Pancreas (tissue), 10 donors: ENCODE measurements at regions not wholly inside any gene's neighbourhood (a gene's known extent, or its start where the extent isn't known, plus 50 kb on each side); places are given as distances from the start of the nearest gene placed in this dataset.

Source experiments
- ATAC-seq, 4 donors: fragments of 200-7000 bp; cut with Tn5 transposase; one replicate each; pipeline versions ENCODE4 v1.8.0 to v1.9.1; 2020; ENCODE audit warnings: mild to moderate bottlenecking in 4 of 4, moderate library complexity in 4 of 4
- DNase-seq, 6 donors: peaks; one replicate each; pipeline ENCODE4 v3.0.0-alpha.2; 2020
- FAIRE-seq: peaks from 2 replicates; lab custom pipeline; 2012; peaks lifted over from hg19 to GRCh38; lab: Jason Lieb, UNC
- H3K27ac ChIP-seq, 4 donors: fragments of 200-600 bp; sonication (generic); 1 replicate in 3 of 4; 2 replicates in 1 of 4; pipeline versions ENCODE4 v1.5.0 to v1.8.0; 2020
- H3K27me3 ChIP-seq, 4 donors: fragments of 200-600 bp; one replicate each; pipeline ENCODE4 v1.8.0; 2021
- H3K36me3 ChIP-seq, 3 donors: fragments of 200-600 bp; sonication (generic) in 1 of 3; one replicate each; pipeline versions ENCODE4 v1.5.0 to v1.8.0; 2020 to 2021
- H3K4me1 ChIP-seq, 3 donors: fragments of 200-600 bp; one replicate each; pipeline ENCODE4 v1.8.0; 2021
- H3K4me3 ChIP-seq, 4 donors: fragments of 200-600 bp; sonication (generic) in 2 of 4; one replicate each; pipeline versions ENCODE4 v1.5.0 to v1.8.0; 2020 to 2021
- H3K9me3 ChIP-seq, 4 donors: fragments of 200-600 bp; one replicate each; pipeline ENCODE4 v1.8.0; 2021
- CTCF ChIP-seq, 4 donors: fragments of 200-600 bp; sonication (generic) in 3 of 4; IDR thresholded peaks; one replicate each; pipeline versions ENCODE4 v1.5.0 to v1.8.0; 2021; ENCODE audit warnings: antibody characterized with exemption in 4 of 4
- WGBS, 2 donors: extraction: QIAGEN DNeasy Blood & Tissue Kit; methylation state at CpG; one replicate each; pipeline ENCODE4 v1.1.7; 2013; 5-methylcytosine and 5-hydroxymethylcytosine counted together
- intact Hi-C, 3 donors: fragments of 100-400 bp; cut with DNase I; formaldehyde crosslinking; loops; one replicate each; pipeline versions ENCODE4 v1.11.1 to v1.14.2; 2022
- donor health status: healthy with polysubstance abuse.
- donor health status: DM: no; HTN: no; CAD: no; lungs with moderate emphysema.
- donor health status: DM: no; HTN: no; CAD: no.
- donor health status: control.
- donor health status: control.
- donor health status: Bipolar disorder and iron deficiency.
- donor health status: DM: yes; HTN: yes; CAD: no.
- donor health status: DM: no; HTN: no; CAD: no.
- donor health status: DM: no; HTN: no; CAD: no.
- donor health status: DM: yes; HTN: yes; CAD: no.

DNA sequence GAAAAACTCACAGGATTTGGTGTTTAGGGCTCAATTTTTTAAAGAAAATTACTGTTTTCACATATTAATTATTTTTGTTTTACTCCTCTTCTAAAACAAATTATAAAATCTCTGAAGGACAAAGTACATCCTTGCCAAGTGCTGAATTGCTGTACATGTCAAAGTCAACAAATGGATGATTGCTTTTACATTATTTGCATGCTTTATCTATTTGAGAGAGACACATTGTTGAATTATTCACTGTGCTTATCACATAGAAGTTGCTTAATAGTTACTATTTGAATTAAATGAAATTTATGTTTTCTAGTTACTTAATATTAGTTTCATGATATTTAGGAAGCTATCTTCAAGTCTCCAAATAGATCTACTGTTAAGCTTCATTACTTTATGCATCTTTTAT is 318.6 kb upstream of the PTCHD4 start:
- ATAC-seq (no peak), DNase-seq (no peak), FAIRE-seq (no peak)
- Histone ChIP-seq H3K4me1 (no peaks in the 10 kb centered on the region), H3K27ac (no peak overlapping the region), H3K27me3 (no peaks in the 10 kb centered on the region), H3K4me3 (no peak overlapping the region), H3K9me3 (no peaks in the 10 kb centered on the region), H3K36me3 (no peaks in the 10 kb centered on the region)
- intact Hi-C loops, result no loop called here
- TF ChIP-seq CTCF (IDR thresholded peaks at IDR 0.05), result no peak

GRCh38 chr6:48429021-48429420 is 318.0 kb upstream of the PTCHD4 start:
- FAIRE-seq (no peak), ATAC-seq (no peak), DNase-seq (no peak)
- H3K4me1 ChIP-seq, result no peaks in the 10 kb centered on the region
- no peak for TF ChIP-seq CTCF (IDR thresholded peaks at IDR 0.05)
- H3K4me3 ChIP-seq, result no peak overlapping the region
- intact Hi-C loops, result no loop called here
- H3K27ac ChIP-seq, result no peak overlapping the region
- no peaks in the 10 kb centered on the region for H3K27me3 ChIP-seq
- H3K9me3 ChIP-seq, result no peaks in the 10 kb centered on the region
- H3K36me3 ChIP-seq, result no peaks in the 10 kb centered on the region

DNA sequence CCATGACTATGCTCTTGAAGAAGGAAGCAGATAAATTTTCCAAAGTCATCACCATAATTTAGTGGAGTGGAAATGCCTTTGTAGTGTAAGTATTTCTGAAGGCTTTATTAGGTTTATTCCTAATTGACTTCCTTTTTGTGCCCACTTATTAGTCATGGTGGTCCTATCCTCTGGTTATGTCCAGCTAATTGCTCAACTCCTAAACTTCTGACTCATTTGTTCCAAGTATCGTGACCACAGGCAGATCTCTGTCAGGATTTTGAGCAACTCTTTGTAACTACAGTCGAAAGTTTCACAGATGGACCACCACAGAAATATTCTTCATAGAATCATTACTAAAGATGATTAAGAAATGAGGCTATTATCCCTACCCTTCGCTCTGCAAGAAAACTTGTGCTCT is 315.6 kb upstream of the PTCHD4 start:
- Histone ChIP-seq H3K9me3 (no peaks in the 10 kb centered on the region), H3K36me3 (no peaks in the 10 kb centered on the region), H3K4me1 (no peaks in the 10 kb centered on the region), H3K27ac (no peak overlapping the region), H3K4me3 (no peak overlapping the region), H3K27me3 (no peaks in the 10 kb centered on the region)
- DNase-seq (no peak), ATAC-seq (no peak), FAIRE-seq (no peak)
- TF ChIP-seq CTCF (IDR thresholded peaks at IDR 0.05), result no peak
- 58 to 73% methylated on average over 3 of the region's 3 CpGs for WGBS, 2 donors
- intact Hi-C loops, result no loop called here

DNA sequence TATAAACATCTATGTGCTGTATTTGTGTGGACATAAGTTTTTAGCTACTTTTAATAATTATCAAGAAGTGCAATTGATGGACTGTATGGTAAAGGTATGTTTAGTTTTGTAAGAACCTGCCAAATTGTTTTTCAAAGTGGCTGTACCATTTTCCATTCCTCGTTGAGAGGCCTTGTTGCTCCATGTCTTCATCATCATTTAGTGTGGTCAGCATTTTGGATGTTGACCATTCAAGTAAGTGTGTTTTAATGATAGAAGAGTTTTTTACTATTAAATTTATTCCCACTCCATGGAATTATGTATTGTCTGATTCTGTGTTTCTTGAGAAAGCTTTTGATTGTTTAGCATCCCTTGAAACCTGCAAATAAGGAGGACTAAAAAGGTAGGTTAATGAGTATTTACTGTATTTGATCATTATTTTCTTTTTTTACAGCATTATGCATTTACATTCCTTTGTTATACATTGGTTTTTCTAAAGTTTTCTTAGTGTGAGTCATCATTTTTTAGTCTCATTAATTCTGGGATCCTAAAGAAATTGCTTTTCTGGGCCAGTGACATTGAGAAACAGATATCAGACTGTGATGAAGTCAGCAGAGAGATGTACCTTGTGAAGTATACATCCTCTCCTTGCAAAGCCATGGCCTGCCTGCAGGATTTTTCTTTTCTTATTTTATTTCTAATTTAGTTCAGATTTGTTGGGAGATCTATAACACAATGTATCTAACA is 312.8 kb upstream of the PTCHD4 start:
- Histone ChIP-seq H3K9me3 (no peaks in the 10 kb centered on the region), H3K4me3 (no peak overlapping the region), H3K4me1 (no peaks in the 10 kb centered on the region), H3K36me3 (no peaks in the 10 kb centered on the region), H3K27ac (no peak overlapping the region), H3K27me3 (no peaks in the 10 kb centered on the region)
- intact Hi-C loops, result no loop called here
- FAIRE-seq, result no peak
- no peak for TF ChIP-seq CTCF (IDR thresholded peaks at IDR 0.05)
- ATAC-seq, result no peak
- no peak for DNase-seq
- 45 to 48% methylated on average over 1 of the region's 1 CpG for WGBS, 2 donors

DNA sequence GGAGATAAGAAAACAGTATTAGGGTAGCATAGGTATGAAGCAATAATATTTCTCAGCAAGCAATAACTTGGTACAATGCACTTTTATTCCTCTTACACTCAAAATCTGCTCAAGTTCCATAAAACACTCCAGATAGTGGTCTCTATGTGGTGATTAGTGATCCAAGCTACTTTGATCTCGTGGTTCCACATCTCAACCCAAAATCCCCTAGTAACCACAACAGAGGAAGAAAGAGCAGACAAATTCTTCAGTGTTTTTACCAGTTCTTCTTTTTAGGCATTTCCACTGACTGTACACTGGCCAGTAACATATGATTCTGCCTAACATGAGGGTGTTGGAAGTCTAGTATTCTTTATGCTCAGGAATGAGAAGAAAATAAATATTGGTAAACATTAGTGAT is 309.0 kb upstream of the PTCHD4 start:
- 35 to 36% methylated on average over 1 of the region's 1 CpG for WGBS, 2 donors
- Histone ChIP-seq H3K4me1 (no peaks in the 10 kb centered on the region), H3K9me3 (no peaks in the 10 kb centered on the region), H3K27ac (no peak overlapping the region), H3K4me3 (no peak overlapping the region), H3K36me3 (no peaks in the 10 kb centered on the region), H3K27me3 (no peaks in the 10 kb centered on the region)
- DNase-seq, result no peak
- intact Hi-C loops, result no loop called here
- no peak for FAIRE-seq
- no peak for TF ChIP-seq CTCF (IDR thresholded peaks at IDR 0.05)
- ATAC-seq, result no peak
